ENCODE measurements at regions not wholly inside any gene's neighbourhood (a gene's known extent, or its start where the extent isn't known, plus 50 kb on each side); places are given as distances from the start of the nearest gene placed in this dataset.
"Not testable (repeated sequence)": the region's sequence is repeated elsewhere in the genome, so short reads cannot be mapped to it uniquely, and the experiment has no call there.

DNA sequence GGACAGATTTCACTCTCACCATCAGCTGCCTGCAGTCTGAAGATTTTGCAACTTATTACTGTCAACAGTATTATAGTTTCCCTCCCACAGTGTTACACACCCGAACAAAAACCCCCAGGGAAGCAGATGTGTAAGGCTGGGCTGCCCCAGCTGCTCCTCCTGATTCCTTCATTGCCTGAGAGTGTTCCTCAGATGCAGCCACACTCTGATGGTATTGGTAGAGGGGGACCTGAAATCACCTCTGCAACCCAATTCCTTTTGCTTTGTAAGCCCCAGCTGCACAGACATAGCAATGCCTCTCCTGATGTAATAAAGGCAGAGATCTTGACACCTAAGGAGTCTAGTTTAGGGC, 1529.8 kb downstream of the RPIA start:
- Mint-ChIP-seq H3K4me3 (no peak overlapping the region), H3K9me3 (no peaks in the 10 kb centered on the region), H3K27ac (no peak overlapping the region), H3K27me3 (no peaks in the 10 kb centered on the region), H3K4me1 (ENCODE audit: low read depth) (no peaks in the 10 kb centered on the region), H3K36me3 (ENCODE audit: low read depth) (no peaks in the 10 kb centered on the region)
- intact Hi-C loops (cut with micrococcal nuclease) = no loop called here

DNA sequence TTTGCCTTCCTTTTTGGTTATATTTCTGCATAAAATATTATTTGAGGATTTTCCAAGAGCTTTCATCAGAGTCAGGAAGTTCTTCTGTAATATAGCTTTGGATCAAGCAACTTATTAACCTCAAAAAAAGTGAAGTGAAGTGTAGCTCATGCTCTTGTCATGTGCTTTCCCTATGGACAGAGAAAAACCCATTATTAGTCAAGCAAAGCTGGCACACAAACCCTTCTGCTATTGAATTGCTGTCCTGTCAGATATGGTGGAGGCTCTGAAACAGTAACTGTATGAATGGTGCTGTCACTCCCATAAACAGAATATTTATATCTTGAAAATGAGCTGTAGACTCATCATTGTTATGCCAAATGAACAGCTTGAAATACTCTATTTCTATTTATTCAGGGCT, 1533.3 kb downstream of the RPIA start:
- H3K9me3 Mint-ChIP-seq; H3K36me3 Mint-ChIP-seq (ENCODE audit: low read depth); H3K27me3 Mint-ChIP-seq; intact Hi-C loops (cut with micrococcal nuclease); H3K4me1 Mint-ChIP-seq (ENCODE audit: low read depth); H3K27ac Mint-ChIP-seq; H3K4me3 Mint-ChIP-seq: not testable (repeated sequence)

DNA sequence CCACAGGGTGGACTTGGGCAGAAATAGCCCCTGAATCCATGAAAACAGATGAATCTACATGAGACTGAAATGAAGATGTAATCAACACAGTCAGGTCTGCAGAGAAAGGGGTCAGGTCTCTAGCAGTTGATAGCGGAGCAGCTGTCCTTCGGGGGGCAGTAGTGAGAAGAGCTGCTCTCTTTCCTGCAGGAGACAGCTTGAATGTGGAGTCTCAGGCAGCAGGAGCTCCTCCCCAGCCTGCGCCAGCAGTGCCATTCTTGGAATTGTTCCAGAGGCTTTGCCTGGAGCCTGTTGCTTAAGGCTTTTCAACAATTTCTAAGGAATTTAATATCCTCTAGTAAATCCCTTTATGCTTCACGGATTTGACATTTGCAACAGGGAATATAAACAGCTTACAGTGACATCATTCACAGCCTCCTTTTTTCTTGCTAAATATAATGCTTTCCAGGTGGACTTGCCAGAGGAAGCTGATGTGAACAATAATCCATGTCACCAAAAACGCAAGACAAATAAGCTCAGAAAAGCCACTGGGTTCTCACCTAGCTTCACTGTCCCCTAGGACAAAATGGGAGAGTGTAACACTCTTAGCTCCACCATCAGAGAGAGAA, 1535.1 kb downstream of the RPIA start:
- H3K4me1 Mint-ChIP-seq (ENCODE audit: low read depth); H3K9me3 Mint-ChIP-seq; H3K36me3 Mint-ChIP-seq (ENCODE audit: low read depth); H3K27me3 Mint-ChIP-seq; H3K27ac Mint-ChIP-seq; intact Hi-C loops (cut with micrococcal nuclease); H3K4me3 Mint-ChIP-seq: not testable (repeated sequence)

DNA sequence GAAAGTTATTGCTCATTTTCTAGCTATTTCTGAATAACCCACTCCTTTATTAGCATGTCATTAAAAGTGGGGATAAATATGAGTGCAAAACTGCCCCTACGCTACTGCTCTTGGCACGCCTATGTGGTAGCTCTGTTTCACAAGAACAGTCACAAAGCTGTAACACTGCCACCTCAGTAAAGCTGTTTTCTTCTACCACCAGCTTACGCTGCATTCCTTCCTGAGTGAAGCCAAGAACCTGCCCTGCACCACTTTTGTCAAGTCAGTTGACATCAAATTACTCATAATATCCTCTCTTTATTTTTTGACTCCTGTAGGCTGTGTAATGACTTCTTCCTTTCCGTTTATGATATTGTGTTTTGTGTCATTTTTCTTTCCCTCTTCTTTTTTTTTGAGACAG, 1539.7 kb downstream of the RPIA start:
- H3K4me1 Mint-ChIP-seq (ENCODE audit: low read depth); H3K9me3 Mint-ChIP-seq; H3K27me3 Mint-ChIP-seq; H3K36me3 Mint-ChIP-seq (ENCODE audit: low read depth); H3K4me3 Mint-ChIP-seq; H3K27ac Mint-ChIP-seq; intact Hi-C loops (cut with micrococcal nuclease): not testable (repeated sequence)

DNA sequence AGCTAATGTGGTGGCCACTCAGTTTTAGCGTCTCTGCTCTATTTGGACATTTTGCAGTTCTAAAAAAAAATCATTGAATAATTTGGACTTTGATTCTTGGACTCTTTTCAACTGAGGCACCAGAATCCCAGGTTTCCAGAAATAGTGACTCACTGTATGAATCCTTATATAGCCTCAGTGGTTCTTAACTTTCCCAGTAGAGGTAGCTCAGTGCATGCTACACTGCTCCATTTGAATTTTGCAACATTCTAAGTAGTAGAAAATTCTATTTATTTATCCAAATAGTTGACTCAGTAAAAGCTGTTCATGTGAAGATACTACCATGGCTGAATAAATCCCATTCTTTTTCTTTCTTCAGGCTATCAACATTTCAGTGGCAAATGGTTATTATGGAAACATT, 1544.0 kb downstream of the RPIA start:
- intact Hi-C loops (cut with micrococcal nuclease); H3K4me3 Mint-ChIP-seq: not testable (repeated sequence)

DNA sequence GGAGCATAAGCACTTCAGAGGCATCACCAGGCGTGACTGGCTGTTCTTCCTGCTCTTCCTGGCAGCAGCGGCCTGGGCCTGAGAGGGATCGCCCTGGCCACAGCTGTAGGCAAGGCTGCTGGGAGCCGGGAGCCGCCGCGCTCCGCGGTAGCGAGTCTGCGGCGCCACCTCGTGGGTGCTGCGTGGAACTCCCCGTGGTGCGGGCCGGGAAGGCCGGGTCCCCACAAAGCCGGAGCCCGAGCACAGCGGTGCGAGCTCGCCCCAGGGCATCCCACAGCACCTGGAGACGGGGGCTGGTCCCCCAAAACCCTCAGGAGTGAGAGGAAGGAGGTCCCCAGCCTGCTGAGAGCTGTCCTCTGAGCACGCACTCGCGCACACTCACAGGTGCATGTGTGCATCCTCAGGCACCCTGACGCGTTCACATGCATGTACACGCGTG, 1546.5 kb downstream of the RPIA start:
- H3K27me3 Mint-ChIP-seq; H3K27ac Mint-ChIP-seq; H3K4me1 Mint-ChIP-seq (ENCODE audit: low read depth); intact Hi-C loops (cut with micrococcal nuclease); H3K36me3 Mint-ChIP-seq (ENCODE audit: low read depth); H3K9me3 Mint-ChIP-seq; H3K4me3 Mint-ChIP-seq: not testable (repeated sequence)

More for the DNA sequence above, 1544.0 kb downstream of the RPIA start:
- H3K27me3 Mint-ChIP-seq; H3K4me1 Mint-ChIP-seq (ENCODE audit: low read depth); H3K9me3 Mint-ChIP-seq; H3K36me3 Mint-ChIP-seq (ENCODE audit: low read depth); H3K27ac Mint-ChIP-seq: not testable (repeated sequence)

DNA sequence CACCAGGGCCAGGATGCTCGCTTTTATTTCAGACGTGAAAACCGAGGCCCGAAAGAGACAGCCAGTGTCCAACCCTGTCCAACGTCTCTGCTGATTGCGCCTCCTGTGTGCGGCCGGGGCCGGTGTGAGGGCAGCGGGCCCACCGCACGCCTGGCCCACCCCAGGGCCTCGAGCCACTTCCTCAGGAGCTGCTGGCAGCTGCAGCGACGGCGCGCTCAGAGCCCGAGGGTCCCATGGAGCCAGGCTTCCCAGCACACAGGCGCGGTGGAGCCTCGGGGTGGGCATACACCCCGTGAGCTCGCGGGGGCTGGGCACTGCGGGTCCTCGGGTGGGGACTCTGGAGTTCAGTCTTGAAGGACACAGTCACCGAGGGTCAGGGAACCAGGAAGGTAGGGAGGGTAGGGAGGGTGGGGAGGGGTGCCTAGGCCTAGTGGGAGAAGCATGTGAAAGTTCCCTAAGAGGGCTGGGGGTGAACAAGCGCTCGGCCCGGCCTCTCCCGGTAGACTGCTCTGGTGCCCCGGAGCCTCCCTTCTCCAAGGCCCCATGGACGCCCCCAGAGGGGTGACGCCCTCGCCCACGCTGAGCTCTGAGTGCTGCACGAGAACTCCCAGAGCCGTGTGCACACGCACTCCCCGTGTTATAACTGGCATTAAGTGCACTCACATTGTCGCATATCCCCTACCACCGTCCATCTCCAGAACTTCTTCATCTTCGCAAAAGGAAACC, 1547.2 kb downstream of the RPIA start:
- H3K4me1 Mint-ChIP-seq (ENCODE audit: low read depth); H3K4me3 Mint-ChIP-seq; intact Hi-C loops (cut with micrococcal nuclease); H3K36me3 Mint-ChIP-seq (ENCODE audit: low read depth); H3K27ac Mint-ChIP-seq; H3K9me3 Mint-ChIP-seq; H3K27me3 Mint-ChIP-seq: not testable (repeated sequence)

DNA sequence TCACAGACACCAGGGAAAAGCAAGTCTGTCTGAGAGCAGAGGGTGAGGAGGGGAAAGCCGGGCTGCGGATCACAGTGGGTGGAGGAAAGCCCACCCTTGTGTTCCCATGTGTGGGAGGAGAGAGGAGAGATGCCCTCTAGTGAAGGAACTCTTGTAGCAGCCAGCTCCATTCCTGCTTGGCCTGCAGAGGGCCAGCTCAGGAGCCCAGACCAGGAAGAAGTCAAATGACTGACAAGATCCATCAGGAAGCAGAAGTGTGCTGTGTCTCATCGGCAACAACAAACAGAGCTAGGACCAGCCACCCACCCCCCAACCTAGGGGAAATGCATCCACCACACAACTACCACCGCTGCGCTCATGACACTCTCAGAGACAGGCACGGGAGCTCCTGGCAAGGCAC, 1548.3 kb downstream of the RPIA start:
- H3K27me3 Mint-ChIP-seq; H3K36me3 Mint-ChIP-seq (ENCODE audit: low read depth); H3K27ac Mint-ChIP-seq; H3K9me3 Mint-ChIP-seq; intact Hi-C loops (cut with micrococcal nuclease); H3K4me1 Mint-ChIP-seq (ENCODE audit: low read depth); H3K4me3 Mint-ChIP-seq: not testable (repeated sequence)

DNA sequence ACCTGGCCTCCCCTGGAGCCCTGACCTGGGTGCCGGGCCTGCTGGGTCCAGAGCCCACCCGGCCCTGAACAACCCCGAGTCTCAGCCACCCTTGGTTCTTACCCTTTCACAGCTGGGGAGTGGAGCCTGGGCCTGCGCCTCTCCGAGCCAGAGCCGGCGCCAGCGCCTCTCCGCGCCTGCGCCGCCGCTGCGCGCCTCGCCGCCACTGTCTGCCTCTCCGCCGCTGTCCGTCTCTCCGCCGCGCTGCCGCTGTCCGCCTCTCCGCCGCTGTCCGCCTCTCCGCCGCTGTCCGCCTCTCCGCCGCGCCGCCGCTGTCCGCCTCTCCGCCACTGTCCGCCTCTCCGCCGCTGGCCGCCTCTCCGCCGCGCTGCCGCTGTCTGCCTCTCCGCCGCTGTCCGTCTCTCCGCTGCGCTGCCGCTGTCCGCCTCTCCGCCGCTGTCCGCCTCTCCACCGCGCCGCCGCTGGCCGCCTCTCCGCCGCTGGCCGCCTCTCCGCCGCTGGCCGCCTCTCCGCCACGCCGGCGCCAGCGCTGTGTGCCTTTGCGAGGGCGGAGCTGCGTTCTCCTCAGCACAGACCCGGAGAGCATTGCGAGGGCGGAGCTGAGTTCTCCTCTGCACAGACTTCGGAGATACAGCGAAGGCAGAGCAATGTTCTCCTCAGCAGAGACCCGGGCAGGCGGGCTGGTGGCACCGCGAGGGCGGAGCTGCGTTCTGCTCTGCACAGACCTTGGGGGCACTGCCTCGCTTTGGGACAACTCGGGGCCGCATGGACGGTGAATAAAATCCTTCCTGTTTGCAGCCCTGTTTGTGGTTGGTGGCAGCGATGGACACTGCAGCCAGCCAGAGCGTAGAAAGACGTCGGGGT, 1553.7 kb downstream of the RPIA start:
- H3K9me3 Mint-ChIP-seq; H3K4me3 Mint-ChIP-seq; H3K4me1 Mint-ChIP-seq (ENCODE audit: low read depth); H3K36me3 Mint-ChIP-seq (ENCODE audit: low read depth); H3K27me3 Mint-ChIP-seq; H3K27ac Mint-ChIP-seq; intact Hi-C loops (cut with micrococcal nuclease): not testable (repeated sequence)

DNA sequence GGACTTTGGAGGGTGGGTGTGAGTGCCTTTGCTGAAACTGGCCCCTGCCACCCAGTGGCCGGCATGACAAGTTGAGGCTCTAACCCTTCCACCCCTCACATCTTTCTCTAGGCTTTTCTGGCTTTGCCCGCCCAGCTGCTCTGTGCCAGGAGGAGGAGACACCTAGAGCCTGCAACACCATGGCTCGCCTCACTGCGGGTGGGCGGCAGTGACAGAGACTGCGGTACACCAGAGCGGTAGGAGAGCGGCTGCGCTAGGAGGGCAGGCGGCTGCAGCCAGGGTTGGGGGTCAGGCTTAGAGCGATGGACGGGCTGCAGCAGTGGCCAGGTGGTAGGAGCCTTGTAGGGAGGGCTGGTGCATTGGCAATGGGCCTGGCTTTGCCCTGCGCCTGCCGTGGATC, 1556.9 kb downstream of the RPIA start:
- H3K27ac Mint-ChIP-seq; H3K9me3 Mint-ChIP-seq; intact Hi-C loops (cut with micrococcal nuclease); H3K27me3 Mint-ChIP-seq; H3K36me3 Mint-ChIP-seq (ENCODE audit: low read depth); H3K4me1 Mint-ChIP-seq (ENCODE audit: low read depth); H3K4me3 Mint-ChIP-seq: not testable (repeated sequence)

DNA sequence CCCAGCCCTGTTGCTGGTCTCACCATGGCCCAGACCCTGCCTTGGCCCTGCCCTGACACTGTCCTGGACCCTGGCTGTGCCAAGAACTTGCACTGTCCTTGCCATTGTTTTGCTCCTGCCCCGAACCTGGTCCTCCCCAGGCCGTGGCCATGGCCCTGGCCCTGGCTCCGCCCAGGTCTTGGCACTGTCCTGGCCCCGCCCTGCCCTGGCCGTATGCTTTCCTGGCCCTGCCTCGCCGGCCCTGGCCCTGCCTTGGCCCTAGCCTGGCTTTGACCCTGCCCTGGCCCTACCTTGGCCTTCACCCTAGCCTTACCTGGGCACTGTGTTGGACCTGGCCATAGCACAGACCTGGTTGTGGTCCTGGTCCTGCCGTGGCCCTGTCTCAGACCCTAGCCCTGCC, 1558.9 kb downstream of the RPIA start:
- H3K4me3 Mint-ChIP-seq; intact Hi-C loops (cut with micrococcal nuclease); H3K4me1 Mint-ChIP-seq (ENCODE audit: low read depth); H3K36me3 Mint-ChIP-seq (ENCODE audit: low read depth); H3K27ac Mint-ChIP-seq; H3K9me3 Mint-ChIP-seq; H3K27me3 Mint-ChIP-seq: not testable (repeated sequence)

DNA sequence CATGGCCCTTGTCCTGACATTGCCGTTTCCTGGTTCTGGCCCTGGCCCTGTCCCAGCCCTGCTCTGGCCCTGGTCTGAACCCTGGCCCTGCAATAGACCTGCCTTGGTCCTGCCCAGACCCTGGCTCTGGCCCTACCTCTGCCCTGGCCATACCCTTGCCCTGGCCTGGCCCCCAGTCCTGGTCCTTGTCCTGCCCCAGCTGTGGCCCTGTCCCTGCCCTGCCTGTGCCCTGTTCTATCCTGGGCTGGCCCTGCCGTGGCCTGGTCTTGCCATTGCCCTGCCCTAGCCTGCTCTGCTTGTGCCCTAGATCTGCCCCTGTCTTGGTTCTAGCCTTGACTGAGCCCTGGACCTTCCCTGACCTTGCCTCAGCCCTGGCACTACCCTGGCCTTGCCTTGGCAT, 1560.1 kb downstream of the RPIA start:
- H3K36me3 Mint-ChIP-seq (ENCODE audit: low read depth); H3K27me3 Mint-ChIP-seq; H3K4me3 Mint-ChIP-seq; H3K27ac Mint-ChIP-seq; H3K4me1 Mint-ChIP-seq (ENCODE audit: low read depth); H3K9me3 Mint-ChIP-seq; intact Hi-C loops (cut with micrococcal nuclease): not testable (repeated sequence)

DNA sequence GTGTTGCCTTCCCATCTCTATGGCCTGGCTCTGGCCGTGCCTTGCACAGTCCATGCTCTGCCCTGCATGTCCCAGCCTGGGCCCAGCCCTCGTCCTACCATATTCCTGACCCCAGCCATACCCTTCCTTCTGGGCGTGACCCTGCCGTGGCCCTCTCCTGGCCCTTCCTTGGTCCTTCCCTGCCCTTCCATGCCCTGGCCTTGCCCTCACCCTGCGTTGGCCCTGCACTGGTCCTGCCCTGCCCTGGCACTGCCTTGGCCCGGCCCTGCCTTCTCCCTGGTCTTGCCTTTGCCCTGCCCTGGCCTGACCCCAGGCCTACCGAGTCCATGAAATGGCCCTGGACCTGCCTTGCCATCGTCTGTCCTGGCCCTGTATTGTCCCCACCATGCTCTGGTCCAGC, 1561.8 kb downstream of the RPIA start:
- H3K4me3 Mint-ChIP-seq; H3K4me1 Mint-ChIP-seq (ENCODE audit: low read depth); H3K36me3 Mint-ChIP-seq (ENCODE audit: low read depth); H3K27ac Mint-ChIP-seq; H3K9me3 Mint-ChIP-seq; H3K27me3 Mint-ChIP-seq; intact Hi-C loops (cut with micrococcal nuclease): not testable (repeated sequence)

DNA sequence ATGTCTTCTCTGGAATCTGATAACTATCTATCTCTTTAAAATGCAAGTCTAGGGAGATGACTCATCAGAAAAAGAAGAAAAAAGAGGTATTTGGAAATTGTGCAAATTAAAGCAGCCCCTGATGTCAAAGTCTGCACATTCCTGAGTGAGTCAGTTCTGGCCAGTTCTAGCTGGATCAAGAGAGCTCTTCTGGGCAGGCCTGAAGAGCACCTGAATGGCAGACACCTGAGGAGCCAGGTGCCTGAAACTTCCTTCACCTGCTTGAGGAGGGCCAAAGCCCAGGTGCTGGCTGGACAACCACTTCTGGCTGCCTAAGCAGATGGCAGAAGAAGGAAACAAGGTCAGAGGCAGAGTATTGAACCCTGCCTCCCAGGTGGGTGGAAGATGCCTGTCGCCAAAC, 1575.4 kb downstream of the RPIA start:
- H3K27me3 Mint-ChIP-seq; H3K27ac Mint-ChIP-seq; H3K36me3 Mint-ChIP-seq (ENCODE audit: low read depth); H3K4me1 Mint-ChIP-seq (ENCODE audit: low read depth); intact Hi-C loops (cut with micrococcal nuclease); H3K4me3 Mint-ChIP-seq; H3K9me3 Mint-ChIP-seq: not testable (repeated sequence)

DNA sequence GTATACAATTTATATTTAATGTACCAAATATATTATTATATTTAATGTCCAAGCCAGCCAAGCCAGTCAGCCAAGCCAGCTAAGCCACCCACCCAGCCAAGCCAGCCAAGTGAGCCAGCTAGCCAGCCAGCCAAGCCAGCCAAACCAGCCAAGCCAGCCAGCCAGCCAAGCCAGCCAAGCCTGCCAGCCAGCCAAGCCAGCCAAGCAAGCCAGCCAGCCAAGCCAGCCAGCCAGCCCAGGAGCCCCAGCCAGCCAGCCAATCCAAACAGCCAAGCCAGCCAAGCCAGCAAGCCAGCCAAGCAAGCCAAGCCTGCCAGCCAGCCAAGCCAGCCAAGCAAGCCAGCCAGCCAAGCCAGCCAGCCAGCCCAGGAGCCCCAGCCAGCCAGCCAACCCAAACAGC, 1596.3 kb downstream of the RPIA start:
- H3K4me1 Mint-ChIP-seq (ENCODE audit: low read depth); H3K4me3 Mint-ChIP-seq: not testable (repeated sequence)

More for the DNA sequence above, 1596.3 kb downstream of the RPIA start:
- H3K9me3 Mint-ChIP-seq; intact Hi-C loops (cut with micrococcal nuclease); H3K27me3 Mint-ChIP-seq; H3K36me3 Mint-ChIP-seq (ENCODE audit: low read depth); H3K27ac Mint-ChIP-seq: not testable (repeated sequence)

Measured in dendritic cell treated with granulocyte-macrophage colony-stimulating factor and Interleukin-4, amounts not matched to agents 40 ng/mL and 50 ng/mL, for 4 days (primary cell).